ENCODE measurements at regions not wholly inside any gene's neighbourhood (a gene's known extent, or its start where the extent isn't known, plus 50 kb on each side); places are given as distances from the start of the nearest gene placed in this dataset.

DNA sequence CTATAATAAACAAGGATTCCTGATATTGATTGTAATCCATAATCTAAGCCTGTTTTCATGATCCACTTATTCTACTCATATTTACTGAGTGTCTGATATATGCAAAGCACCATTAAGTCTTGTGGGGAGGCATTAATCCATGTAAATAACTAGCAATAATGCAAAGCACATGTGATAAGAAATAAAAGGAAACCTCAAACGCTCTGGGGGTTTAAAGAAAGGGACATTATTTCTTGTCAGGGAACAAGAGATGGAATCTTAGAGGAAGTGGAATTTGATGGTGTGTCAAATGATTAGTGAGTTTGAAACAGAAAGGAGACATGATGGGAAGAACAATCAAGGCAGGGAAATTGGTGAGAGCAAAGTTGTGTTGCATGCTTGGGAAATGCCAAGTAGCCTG is 57.4 kb upstream of the FLT1 start:
- Mint-ChIP-seq H3K4me1 (ENCODE audit: low read depth) (peaks cover 16% of the 10 kb centered on the region), H3K9me3 (no peaks in the 10 kb centered on the region), H3K27ac (no peak overlapping the region), H3K36me3 (no peaks in the 10 kb centered on the region), H3K4me3 (no peak overlapping the region), H3K27me3 (peaks cover 12% of the 10 kb centered on the region)
- no peak for DNase-seq
- POLR2A ChIA-PET = no interaction called here
- CTCF ChIA-PET = no interaction called here
- intact Hi-C loops (cut with micrococcal nuclease) = no loop called here

DNA sequence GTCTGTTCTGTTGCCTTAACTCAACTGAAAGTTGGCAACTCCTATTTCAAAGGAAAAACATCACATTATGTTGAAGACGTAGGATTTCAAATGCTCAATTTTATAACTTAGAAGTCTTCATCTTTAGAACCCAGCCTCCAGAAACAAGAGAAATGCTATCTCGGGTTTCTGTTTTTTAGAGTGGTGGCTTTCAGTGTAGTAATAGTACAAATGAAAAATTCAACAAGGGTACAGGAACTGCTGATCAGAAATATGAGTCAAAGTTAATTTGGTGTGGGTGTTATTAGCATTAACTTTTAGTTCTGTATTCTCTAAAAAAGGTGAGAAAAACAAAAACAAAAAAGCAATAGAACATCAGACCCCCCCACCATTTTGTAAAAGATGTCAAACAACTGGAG is 56.6 kb upstream of the FLT1 start:
- Mint-ChIP-seq H3K4me3 (no peak overlapping the region), H3K9me3 (no peaks in the 10 kb centered on the region), H3K4me1 (ENCODE audit: low read depth) (peaks cover 16% of the 10 kb centered on the region), H3K27me3 (peaks cover 12% of the 10 kb centered on the region), H3K27ac (peak overlapping the region; percentile 86), H3K36me3 (no peaks in the 10 kb centered on the region)
- POLR2A ChIA-PET = interaction anchor here (1.0 to 1.5 kb wide), 4 partner anchors 9 to 62 kb away, joined by 3 to 7 read pairs (median 4); no protein-coding TSS in a partner anchor
- intact Hi-C loops (cut with micrococcal nuclease) = loop anchor here (1.0 kb wide), 2 partner anchors 10 to 27 kb away; no protein-coding TSS in a partner anchor
- DNase-seq = no peak
- CTCF ChIA-PET = interaction anchor here (1.5 kb wide), 1 partner anchor 17 kb away, joined by 5 read pairs; no protein-coding TSS in a partner anchor

DNA sequence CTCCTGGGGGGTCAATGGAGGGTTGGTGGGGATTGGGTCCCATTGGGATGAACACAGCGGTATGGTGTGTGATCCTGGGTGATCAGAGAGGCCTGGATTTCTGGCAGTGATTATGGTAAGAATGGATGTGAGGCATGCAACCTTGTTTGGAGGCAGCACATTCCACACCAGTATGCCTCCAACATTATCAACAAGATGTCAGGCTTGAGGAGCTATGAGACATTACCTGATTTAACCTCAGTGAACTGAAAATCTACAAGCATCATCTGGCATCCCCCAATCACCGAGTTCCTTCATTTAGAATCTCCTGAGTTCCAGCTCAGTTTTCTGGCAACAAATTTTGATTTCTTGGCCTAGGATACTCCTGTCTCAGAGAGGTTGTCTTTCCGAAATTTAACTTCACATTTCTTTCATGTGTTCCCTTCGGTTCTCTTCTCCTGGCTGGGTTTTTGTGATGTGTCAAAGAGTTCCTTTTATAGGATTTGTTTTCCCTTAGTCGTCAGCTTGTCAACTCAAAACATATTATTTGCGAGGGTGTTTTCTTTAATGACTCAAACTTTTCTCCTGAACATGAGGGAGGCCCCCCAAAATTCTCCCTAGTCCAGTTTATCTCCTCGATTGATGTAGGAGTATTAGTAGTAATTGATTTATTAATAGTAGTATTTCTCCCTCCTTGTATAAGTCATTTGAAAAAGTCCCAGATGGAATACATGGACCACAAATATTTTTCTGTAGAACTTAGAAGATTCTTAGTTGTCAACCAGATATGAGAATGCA is 56.0 kb upstream of the FLT1 start:
- H3K27ac Mint-ChIP-seq = peak overlapping the region; percentile 86
- H3K4me3 Mint-ChIP-seq = no peak overlapping the region
- CTCF ChIA-PET = interaction anchor here (1.5 kb wide), 1 partner anchor 17 kb away, joined by 5 read pairs; no protein-coding TSS in a partner anchor
- POLR2A ChIA-PET = interaction anchor here (1.0 to 1.5 kb wide), 4 partner anchors 8 to 61 kb away, joined by 3 to 7 read pairs (median 4); no protein-coding TSS in a partner anchor
- intact Hi-C loops (cut with micrococcal nuclease) = loop anchor here (1.0 kb wide), 2 partner anchors 10 to 27 kb away; no protein-coding TSS in a partner anchor
- H3K36me3 Mint-ChIP-seq = no peaks in the 10 kb centered on the region
- H3K4me1 Mint-ChIP-seq (ENCODE audit: low read depth) = peaks cover 16% of the 10 kb centered on the region
- no peaks in the 10 kb centered on the region for H3K9me3 Mint-ChIP-seq
- peaks cover 12% of the 10 kb centered on the region for H3K27me3 Mint-ChIP-seq
- no peak for DNase-seq

DNA sequence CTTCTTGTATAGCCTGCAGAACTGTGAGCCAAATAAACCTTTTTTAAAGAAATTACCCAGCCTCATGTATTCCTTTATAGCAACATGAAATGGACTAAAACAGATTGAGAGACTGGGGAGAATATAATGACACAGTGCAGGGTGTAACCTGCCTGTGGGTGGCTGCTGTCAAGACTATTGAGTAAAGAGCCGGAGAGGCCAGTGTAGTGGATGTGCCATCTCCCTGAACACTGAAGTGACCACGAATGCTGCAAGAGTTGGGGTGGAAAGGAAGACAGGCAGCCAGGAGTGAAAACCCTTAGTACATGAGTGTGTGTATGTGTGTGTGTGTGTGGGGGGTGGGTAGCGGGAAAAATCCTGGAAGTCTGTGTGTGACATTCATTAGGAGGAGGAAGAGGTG is 55.2 kb upstream of the FLT1 start:
- peak overlapping the region; percentile 86 for H3K27ac Mint-ChIP-seq
- POLR2A ChIA-PET = no interaction called here
- no peak for DNase-seq
- H3K36me3 Mint-ChIP-seq = no peaks in the 10 kb centered on the region
- intact Hi-C loops (cut with micrococcal nuclease) = no loop called here
- CTCF ChIA-PET = interaction anchor here (1.2 kb wide), 1 partner anchor 19 kb away, joined by 3 read pairs; no protein-coding TSS in a partner anchor
- H3K4me1 Mint-ChIP-seq (ENCODE audit: low read depth) = peaks cover 16% of the 10 kb centered on the region
- peaks cover 12% of the 10 kb centered on the region for H3K27me3 Mint-ChIP-seq
- no peaks in the 10 kb centered on the region for H3K9me3 Mint-ChIP-seq
- no peak overlapping the region for H3K4me3 Mint-ChIP-seq

DNA sequence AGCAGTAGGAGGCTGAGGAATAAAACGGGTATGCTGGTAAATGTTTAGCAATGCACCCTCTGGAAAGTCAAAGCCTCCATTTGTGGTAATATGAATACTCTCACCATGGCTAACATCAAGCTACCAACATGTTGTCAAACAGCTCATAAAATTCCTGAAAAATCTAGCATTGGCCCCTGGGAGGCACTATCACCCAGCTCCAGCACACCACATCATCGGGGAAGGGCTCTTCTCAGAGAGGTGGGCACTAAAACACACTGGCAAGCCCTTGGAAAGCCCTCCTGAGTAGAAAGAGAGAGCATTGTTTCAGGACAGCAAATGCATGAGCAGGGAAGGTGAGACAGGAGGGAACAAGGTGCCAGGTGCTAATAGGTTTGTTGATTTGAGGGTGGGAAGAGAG is 53.9 kb upstream of the FLT1 start:
- H3K9me3 Mint-ChIP-seq = peaks cover 4% of the 10 kb centered on the region
- H3K4me1 Mint-ChIP-seq (ENCODE audit: low read depth) = peaks cover 16% of the 10 kb centered on the region
- no peak overlapping the region for H3K27ac Mint-ChIP-seq
- intact Hi-C loops (cut with micrococcal nuclease) = no loop called here
- no peaks in the 10 kb centered on the region for H3K36me3 Mint-ChIP-seq
- no peak overlapping the region for H3K4me3 Mint-ChIP-seq
- H3K27me3 Mint-ChIP-seq = peaks cover 19% of the 10 kb centered on the region
- POLR2A ChIA-PET = interaction anchor here (1.4 kb wide), 1 partner anchor 8 kb away, joined by 4 read pairs; no protein-coding TSS in a partner anchor
- no peak for DNase-seq
- CTCF ChIA-PET = no interaction called here

DNA sequence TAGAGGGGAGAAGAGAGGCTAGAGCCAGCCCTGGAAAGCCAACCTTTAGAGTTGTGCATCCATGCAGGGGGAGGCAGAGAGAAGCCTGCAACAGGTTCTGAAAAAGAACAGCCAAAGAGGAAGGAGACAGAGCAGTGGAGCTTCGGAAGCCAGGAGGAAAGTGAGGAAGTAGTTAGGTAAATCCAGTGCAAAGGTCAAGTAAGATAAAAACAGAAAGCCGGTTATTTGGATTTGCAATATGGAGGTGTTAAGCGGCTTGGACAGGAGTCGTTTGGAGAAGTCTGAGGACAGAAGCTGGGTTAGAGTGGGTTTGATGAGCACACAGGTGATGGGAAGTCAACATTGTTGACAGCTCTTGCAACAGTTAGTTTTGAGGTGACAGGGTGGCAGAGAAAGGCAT is 53.5 kb upstream of the FLT1 start:
- H3K27ac Mint-ChIP-seq = no peak overlapping the region
- H3K27me3 Mint-ChIP-seq = peaks cover 19% of the 10 kb centered on the region
- ChIA-PET POLR2A (interaction anchor here (1.4 kb wide), 1 partner anchor 8 kb away, joined by 4 read pairs; no protein-coding TSS in a partner anchor), CTCF (no interaction called here)
- H3K4me3 Mint-ChIP-seq = no peak overlapping the region
- H3K4me1 Mint-ChIP-seq (ENCODE audit: low read depth) = peaks cover 16% of the 10 kb centered on the region
- peaks cover 8% of the 10 kb centered on the region for H3K9me3 Mint-ChIP-seq
- no peak for DNase-seq
- intact Hi-C loops (cut with micrococcal nuclease) = no loop called here
- no peaks in the 10 kb centered on the region for H3K36me3 Mint-ChIP-seq

DNA sequence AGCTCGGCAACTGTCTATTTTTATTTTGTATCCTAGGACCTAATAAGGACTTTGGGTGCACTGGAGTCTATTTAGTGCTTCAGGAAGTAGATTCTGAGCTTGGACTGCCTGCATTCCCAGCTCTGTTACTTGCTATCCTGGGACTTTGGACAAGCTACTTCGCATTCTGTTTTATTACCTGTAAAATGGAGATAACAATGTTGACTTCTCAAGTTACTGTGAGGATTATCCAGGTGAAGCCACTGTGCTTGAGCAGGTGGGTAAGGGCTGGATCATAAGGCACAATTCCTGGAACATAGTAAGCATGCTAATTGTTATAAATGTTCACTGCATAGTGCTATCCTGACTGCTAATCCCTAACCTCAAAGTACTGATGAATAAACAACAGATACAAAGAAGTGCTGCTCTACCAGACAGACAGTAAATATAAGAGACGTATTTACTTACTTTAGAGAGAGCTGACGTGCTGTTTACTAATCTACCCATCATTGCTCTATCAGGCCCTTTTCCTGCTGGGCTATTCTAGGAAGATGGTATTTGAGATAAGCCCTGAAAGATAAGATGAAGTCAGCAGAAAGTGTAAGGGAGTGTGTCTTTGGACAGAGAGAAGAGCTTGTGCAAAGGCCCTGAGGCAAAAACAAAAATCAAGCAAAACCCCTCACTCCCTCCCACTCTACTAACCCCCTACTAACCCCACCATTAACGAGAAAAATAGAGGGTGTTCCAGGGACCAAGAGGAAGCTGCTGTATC is 50.8 kb upstream of the FLT1 start:
- DNase-seq = no peak
- intact Hi-C loops (cut with micrococcal nuclease) = no loop called here
- Mint-ChIP-seq H3K27ac (no peak overlapping the region), H3K4me1 (ENCODE audit: low read depth) (peaks cover 21% of the 10 kb centered on the region), H3K4me3 (no peak overlapping the region), H3K36me3 (peaks cover 4% of the 10 kb centered on the region), H3K9me3 (peaks cover 10% of the 10 kb centered on the region), H3K27me3 (peaks cover 31% of the 10 kb centered on the region)
- POLR2A ChIA-PET = no interaction called here
- CTCF ChIA-PET = no interaction called here
